D721Med (cell line): ENCODE measurements at regions not wholly inside any gene's neighbourhood (a gene's known extent, or its start where the extent isn't known, plus 50 kb on each side); places are given as distances from the start of the nearest gene placed in this dataset.

Experiments
- DNase-seq: peaks from one replicate; pipeline ENCODE4 v3.0.0; 2011; ENCODE audit warnings: low spot score; ENCODE audit not compliant: insufficient read length
- FAIRE-seq: peaks from 2 replicates; lab custom pipeline; 2011; peaks lifted over from hg19 to GRCh38; lab: Jason Lieb, UNC
- TF ChIP-seq, protein P1 (sequence below): IDR thresholded peaks from 2 replicates; pipeline ENCODE4 v1.5.1; 2012; ENCODE audit warnings: mild to moderate bottlenecking, control low read depth; ENCODE audit not compliant: insufficient read depth; ENCODE audit errors: missing control alignments

DNA sequence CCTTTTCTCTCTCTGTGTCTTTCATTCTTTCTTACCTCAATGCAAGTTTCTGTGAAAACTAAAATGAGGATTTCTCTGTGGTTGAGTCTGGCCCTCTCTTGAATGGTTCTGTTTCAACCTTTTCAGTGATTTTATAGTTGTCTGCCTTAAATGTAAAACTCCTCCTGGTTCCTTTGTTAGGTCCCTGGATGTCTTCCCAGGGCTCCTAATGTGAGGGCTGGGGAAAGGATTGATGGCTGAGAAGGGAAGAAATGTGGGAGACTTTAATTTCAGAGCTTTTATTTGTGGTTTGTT is 90.6 kb upstream of the GRM7 start:
- TF ChIP-seq, protein P1, sequence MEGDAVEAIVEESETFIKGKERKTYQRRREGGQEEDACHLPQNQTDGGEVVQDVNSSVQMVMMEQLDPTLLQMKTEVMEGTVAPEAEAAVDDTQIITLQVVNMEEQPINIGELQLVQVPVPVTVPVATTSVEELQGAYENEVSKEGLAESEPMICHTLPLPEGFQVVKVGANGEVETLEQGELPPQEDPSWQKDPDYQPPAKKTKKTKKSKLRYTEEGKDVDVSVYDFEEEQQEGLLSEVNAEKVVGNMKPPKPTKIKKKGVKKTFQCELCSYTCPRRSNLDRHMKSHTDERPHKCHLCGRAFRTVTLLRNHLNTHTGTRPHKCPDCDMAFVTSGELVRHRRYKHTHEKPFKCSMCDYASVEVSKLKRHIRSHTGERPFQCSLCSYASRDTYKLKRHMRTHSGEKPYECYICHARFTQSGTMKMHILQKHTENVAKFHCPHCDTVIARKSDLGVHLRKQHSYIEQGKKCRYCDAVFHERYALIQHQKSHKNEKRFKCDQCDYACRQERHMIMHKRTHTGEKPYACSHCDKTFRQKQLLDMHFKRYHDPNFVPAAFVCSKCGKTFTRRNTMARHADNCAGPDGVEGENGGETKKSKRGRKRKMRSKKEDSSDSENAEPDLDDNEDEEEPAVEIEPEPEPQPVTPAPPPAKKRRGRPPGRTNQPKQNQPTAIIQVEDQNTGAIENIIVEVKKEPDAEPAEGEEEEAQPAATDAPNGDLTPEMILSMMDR = no peak
- DNase-seq (no peak), FAIRE-seq (no peak)

DNA sequence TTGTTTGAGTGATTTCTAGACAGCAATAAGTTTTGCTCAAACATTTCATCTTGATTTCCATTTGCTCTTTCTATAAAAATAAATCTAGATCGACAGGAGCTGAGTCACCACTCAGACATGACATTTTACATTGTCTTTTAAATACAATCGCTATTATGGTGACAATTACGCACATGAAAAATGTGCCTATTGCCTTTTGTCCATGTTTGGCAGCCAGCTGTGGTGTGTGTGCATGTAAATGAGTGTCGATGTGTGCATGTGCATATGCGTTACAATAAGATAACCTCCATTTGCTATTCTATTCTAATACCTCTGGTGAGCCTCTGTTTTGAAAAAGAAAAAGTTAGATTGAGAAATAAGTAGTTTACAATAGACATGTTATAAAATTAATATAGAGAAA is 89.7 kb upstream of the GRM7 start:
- TF ChIP-seq, protein P1 = no peak
- DNase-seq = no peak
- no peak for FAIRE-seq

DNA sequence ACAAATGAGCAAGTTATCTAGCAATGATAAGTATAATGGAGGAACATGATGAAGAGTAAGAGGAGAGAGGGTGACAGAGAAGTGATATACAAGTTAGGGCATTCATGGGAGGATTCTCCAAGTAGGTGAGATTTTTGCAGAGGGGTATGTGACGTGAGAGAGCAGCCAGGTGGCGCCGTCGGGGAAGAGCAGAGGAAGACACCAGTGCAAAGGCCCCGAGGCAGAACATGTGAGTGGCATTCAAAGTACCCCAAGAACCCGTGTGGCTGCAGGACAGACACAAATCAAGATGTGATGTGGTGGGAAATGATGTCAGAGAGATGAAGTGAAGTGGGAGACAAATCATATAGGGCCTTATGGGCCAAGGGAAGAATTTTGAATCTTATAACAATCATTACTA is 81.8 kb upstream of the GRM7 start:
- DNase-seq (no peak), FAIRE-seq (no peak)
- TF ChIP-seq, protein P1 = no peak

DNA sequence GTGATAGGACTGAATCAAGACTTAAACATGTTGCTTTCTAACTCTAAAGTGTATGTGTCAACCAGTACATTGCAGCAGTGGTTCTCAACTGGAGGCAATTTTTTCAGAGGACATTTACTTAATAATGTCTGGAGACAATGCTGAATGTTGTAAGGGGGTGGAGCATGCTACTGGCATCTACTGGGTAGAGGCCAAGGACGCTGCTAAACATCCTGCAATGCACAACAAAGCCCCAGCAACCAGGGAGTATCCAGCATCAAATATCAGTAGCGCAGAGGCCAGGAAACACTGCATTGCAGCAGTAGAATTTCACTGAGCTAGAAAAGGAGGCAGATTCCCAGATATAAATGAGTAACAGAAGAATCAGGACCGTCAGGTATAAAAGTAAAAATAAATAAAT is 79.8 kb upstream of the GRM7 start:
- TF ChIP-seq, protein P1 = no peak
- DNase-seq (no peak), FAIRE-seq (no peak)

DNA sequence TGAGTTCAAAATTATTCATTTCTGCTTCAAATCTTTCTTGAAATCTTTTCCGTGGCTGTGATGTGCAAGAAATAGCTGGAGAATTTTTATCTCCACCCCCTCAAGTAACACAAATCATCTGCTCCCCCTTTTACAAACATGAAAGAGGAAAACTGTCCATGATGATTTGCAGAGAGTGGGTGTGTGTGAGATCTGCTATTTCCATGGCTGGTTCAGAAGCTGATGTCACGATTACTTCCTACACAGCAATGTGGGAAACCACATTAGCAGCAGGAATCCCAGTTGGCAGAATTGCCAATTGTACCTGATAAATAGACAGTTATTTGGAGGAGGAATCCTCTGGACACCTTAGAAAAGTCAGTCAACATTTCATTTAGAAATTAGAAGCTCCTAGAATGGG is 75.2 kb upstream of the GRM7 start:
- DNase-seq = no peak
- TF ChIP-seq, protein P1 = no peak
- no peak for FAIRE-seq

DNA sequence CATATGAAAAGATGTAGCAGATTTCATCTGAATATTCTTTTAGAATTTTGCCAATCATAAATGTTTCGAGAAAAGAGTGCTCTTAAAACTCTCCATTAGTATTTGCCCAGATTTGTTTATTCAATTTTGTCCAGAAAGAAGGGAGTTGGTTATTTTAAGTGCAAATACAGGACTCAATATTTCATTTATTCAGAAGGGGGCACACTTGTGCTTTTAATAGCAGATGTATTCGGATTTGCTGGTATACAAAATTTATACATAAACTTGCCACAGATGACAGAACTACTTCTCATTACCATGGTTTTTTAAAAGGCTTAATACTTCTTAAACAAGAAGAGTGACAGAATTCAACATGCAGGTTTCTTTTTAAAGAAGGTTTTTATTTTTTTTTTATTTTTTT is 69.8 kb upstream of the GRM7 start:
- FAIRE-seq = no peak
- no peak for DNase-seq
- TF ChIP-seq, protein P1 = peak; percentile 38

DNA sequence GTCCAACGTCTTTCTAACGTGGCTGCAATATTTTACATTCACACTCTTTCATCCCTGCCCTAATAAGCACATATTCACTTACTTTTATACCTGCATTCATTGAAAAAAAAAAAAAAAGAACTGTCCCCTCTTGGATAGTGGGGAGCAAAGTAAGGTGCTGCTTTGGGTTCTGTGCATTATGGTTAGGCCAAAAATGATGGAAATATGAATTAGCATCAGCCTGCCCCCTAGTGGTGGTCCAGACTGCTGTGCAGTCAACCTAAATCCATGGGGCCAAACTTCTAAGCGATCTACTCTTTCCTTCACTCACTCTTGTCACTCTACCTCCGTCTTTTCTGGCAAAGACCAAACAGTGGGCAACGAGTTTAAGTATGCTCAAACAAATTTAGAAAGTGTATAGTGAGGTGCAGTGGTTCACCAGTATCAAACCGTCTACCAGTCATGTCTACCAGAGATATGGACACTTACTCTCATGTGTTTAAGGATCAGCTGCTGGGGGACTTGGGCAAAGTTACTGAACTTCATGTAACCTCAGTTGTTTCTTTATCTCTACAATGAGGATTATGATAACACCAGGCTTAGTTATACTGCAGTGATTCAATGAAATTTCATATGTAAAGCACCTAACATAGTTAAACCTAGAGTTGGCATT is 61.5 kb upstream of the GRM7 start:
- TF ChIP-seq, protein P1 = peak; percentile 49
- peak; percentile 41 for FAIRE-seq
- no peak for DNase-seq
